PC-3 (cell line): ENCODE measurements at regions not wholly inside any gene's neighbourhood (a gene's known extent, or its start where the extent isn't known, plus 50 kb on each side); places are given as distances from the start of the nearest gene placed in this dataset.

Experiments
- CTCF ChIP-seq: fragments of 300-600 bp; sonication (generic); conservative IDR thresholded peaks from 2 replicates; pipeline ENCODE4 v1.5.1; 2017; ENCODE audit warnings: antibody characterized with exemption, low read depth, mild to moderate bottlenecking, low read length
- EZH2phosphoT487 ChIP-seq: fragments of 300-600 bp; sonication (generic); IDR thresholded peaks from 2 replicates; pipeline ENCODE4 v1.6.1; 2018; ENCODE audit warnings: mild to moderate bottlenecking, antibody characterized with exemption, low read length, borderline replicate concordance

- TF ChIP-seq EZH2phosphoT487 (no peak), CTCF (no peak)
These were observed 116.1 kb upstream of the P2RY1 start for GRCh38 chr3:152718810-152719209.
